ENCODE measurements at regions not wholly inside any gene's neighbourhood (a gene's known extent, or its start where the extent isn't known, plus 50 kb on each side); places are given as distances from the start of the nearest gene placed in this dataset.

GRCh38 chr10:29849886-29850285, 209.5 kb downstream of the JCAD start:
- no peaks in the 10 kb centered on the region for H3K27me3 ChIP-seq
- no peak for TF ChIP-seq CTCF (IDR thresholded peaks at IDR 0.05)
- no peak for TF ChIP-seq POLR2AphosphoS5 (IDR thresholded peaks at IDR 0.05)
- no peak for TF ChIP-seq EP300 (IDR thresholded peaks at IDR 0.05)
- TF ChIP-seq POLR2A (IDR thresholded peaks at IDR 0.05) = no peak
- no peaks in the 10 kb centered on the region for H3K9me3 ChIP-seq
- peaks cover 24% of the 10 kb centered on the region for H3K4me1 ChIP-seq
- WGBS = 77% methylated on average over 3 of the region's 3 CpGs
- no peak for DNase-seq (ENCODE audit: low spot score in 2 of 2)
- no peaks in the 10 kb centered on the region for H3K36me3 ChIP-seq
- H3K4me3 ChIP-seq = peak overlapping the region; percentile 24
- no peak overlapping the region for H3K27ac ChIP-seq

- 56% methylated on average over 9 of the region's 9 CpGs for WGBS
- TF ChIP-seq POLR2A (IDR thresholded peaks at IDR 0.05) = no peak
- TF ChIP-seq EP300 (IDR thresholded peaks at IDR 0.05) = no peak
- no peak for TF ChIP-seq CTCF (IDR thresholded peaks at IDR 0.05)
- no peak for TF ChIP-seq POLR2AphosphoS5 (IDR thresholded peaks at IDR 0.05)
- H3K27me3 ChIP-seq = no peaks in the 10 kb centered on the region
- no peaks in the 10 kb centered on the region for H3K9me3 ChIP-seq
- H3K4me1 ChIP-seq = peaks cover 18% of the 10 kb centered on the region
- H3K4me3 ChIP-seq = peak overlapping the region; percentile 24
- no peaks in the 10 kb centered on the region for H3K36me3 ChIP-seq
- DNase-seq (ENCODE audit: low spot score in 2 of 2) = no peak
- peak overlapping the region; percentile 18 for H3K27ac ChIP-seq
Measured at GRCh38 chr10:29849126-29849833, 210.1 kb downstream of the JCAD start.

GRCh38 chr10:29846881-29847280, 212.1 kb upstream of the SVIL start:
- TF ChIP-seq CTCF (IDR thresholded peaks at IDR 0.05) (no peak), POLR2AphosphoS5 (IDR thresholded peaks at IDR 0.05) (no peak), EP300 (IDR thresholded peaks at IDR 0.05) (no peak), POLR2A (IDR thresholded peaks at IDR 0.05) (no peak)
- Histone ChIP-seq H3K27me3 (no peaks in the 10 kb centered on the region), H3K4me3 (no peak overlapping the region), H3K36me3 (no peaks in the 10 kb centered on the region), H3K9me3 (no peaks in the 10 kb centered on the region), H3K4me1 (peaks cover 18% of the 10 kb centered on the region), H3K27ac (no peak overlapping the region)
- DNase-seq (ENCODE audit: low spot score in 2 of 2) = no peak
- 91% methylated on average over 3 of the region's 3 CpGs for WGBS

- no peak for DNase-seq (ENCODE audit: low spot score in 2 of 2)
- TF ChIP-seq POLR2A (IDR thresholded peaks at IDR 0.05) (no peak), EP300 (IDR thresholded peaks at IDR 0.05) (no peak), CTCF (IDR thresholded peaks at IDR 0.05) (no peak), POLR2AphosphoS5 (IDR thresholded peaks at IDR 0.05) (no peak)
- Histone ChIP-seq H3K4me1 (peaks cover 34% of the 10 kb centered on the region), H3K27ac (no peak overlapping the region), H3K9me3 (no peaks in the 10 kb centered on the region), H3K4me3 (no peak overlapping the region), H3K36me3 (no peaks in the 10 kb centered on the region), H3K27me3 (no peaks in the 10 kb centered on the region)
- WGBS = 100% methylated on average over 1 of the region's 1 CpG
Measured at GRCh38 chr10:29845166-29845565, 210.4 kb upstream of the SVIL start.

DNA sequence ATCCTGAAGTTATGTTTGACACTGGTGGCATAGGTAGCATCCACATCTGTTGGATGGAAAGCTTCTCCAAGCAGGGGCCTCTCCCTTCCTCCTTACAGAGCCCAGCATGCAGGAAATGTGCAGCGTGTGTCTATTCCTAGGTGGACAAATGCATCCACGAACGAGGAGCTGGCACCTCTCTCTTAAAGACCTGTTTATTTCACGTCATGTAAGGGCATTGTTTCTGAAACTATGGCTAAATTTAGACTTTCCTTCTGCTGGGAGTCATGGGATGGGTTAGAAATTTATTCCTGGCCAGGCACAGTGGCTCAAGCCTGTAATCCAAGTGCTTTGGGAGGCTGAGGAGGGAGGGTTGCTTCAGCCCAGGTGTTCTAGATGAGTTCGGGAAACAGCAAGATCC, 208.4 kb upstream of the SVIL start:
- TF ChIP-seq EP300 (IDR thresholded peaks at IDR 0.05) (peak; percentile 51), POLR2AphosphoS5 (IDR thresholded peaks at IDR 0.05) (no peak), POLR2A (IDR thresholded peaks at IDR 0.05) (no peak), CTCF (IDR thresholded peaks at IDR 0.05) (no peak)
- DNase-seq (ENCODE audit: low spot score in 2 of 2) = no peak
- Histone ChIP-seq H3K4me1 (peaks cover 39% of the 10 kb centered on the region), H3K27me3 (no peaks in the 10 kb centered on the region), H3K27ac (no peak overlapping the region), H3K4me3 (no peak overlapping the region), H3K9me3 (no peaks in the 10 kb centered on the region), H3K36me3 (no peaks in the 10 kb centered on the region)
- WGBS = 80% methylated on average over 5 of the region's 5 CpGs
